SIG-M5 treated with dmso at 0.1 percent for 504 hours (cell line): ENCODE measurements at regions not wholly inside any gene's neighbourhood (a gene's known extent, or its start where the extent isn't known, plus 50 kb on each side); places are given as distances from the start of the nearest gene placed in this dataset.
"Not testable (repeated sequence)": the region's sequence is repeated elsewhere in the genome, so short reads cannot be mapped to it uniquely, and the experiment has no call there.

Experiments used
- DNase-seq: peaks from one replicate; lab custom pipeline; 2025; ENCODE audit not compliant: unreplicated experiment; lab: John Stamatoyannopoulos, UW

- no peak for DNase-seq
Measured at GRCh38 chr1:70554341-70554740, 143.3 kb downstream of the CTH start.

GRCh38 chr1:70556541-70556940 lies 145.5 kb downstream of the CTH start:
- no peak for DNase-seq

- DNase-seq, result no peak
Measured at GRCh38 chr1:70567167-70567566, 156.1 kb downstream of the CTH start.

GRCh38 chr1:70571191-70571590 lies 160.1 kb downstream of the CTH start:
- DNase-seq, result no peak

GRCh38 chr1:70573317-70573843 lies 162.3 kb downstream of the CTH start:
- no peak for DNase-seq

GRCh38 chr1:70581661-70582060 lies 170.6 kb downstream of the CTH start:
- DNase-seq, result no peak

- DNase-seq, result no peak
Measured at GRCh38 chr1:70583522-70583921, 172.5 kb downstream of the CTH start.

- no peak for DNase-seq
Measured at GRCh38 chr1:70586046-70586445, 175.0 kb downstream of the CTH start.

- DNase-seq, result peak; percentile 14
Measured at GRCh38 chr1:70587872-70588366, 176.9 kb downstream of the CTH start.

- DNase-seq, result not testable (repeated sequence)
Measured at GRCh38 chr1:70593551-70593950, 182.5 kb downstream of the CTH start.

- DNase-seq, result no peak
Measured at GRCh38 chr1:70608815-70609214, 197.7 kb downstream of the CTH start.

GRCh38 chr1:70610164-70610563 lies 199.1 kb downstream of the CTH start:
- DNase-seq, result not testable (repeated sequence)

- DNase-seq, result no peak
Measured at GRCh38 chr1:70616946-70617345, 205.9 kb downstream of the CTH start.

- no peak for DNase-seq
Measured at GRCh38 chr1:70617728-70618127, 206.7 kb downstream of the CTH start.

GRCh38 chr1:70627910-70628309 lies 216.8 kb downstream of the CTH start:
- DNase-seq, result no peak

- DNase-seq, result no peak
Measured at GRCh38 chr1:70628973-70629372, 217.9 kb downstream of the CTH start.

GRCh38 chr1:70633004-70633403 lies 221.9 kb downstream of the CTH start:
- DNase-seq, result no peak

- no peak for DNase-seq
Measured at GRCh38 chr1:70635868-70636267, 224.8 kb downstream of the CTH start.

- no peak for DNase-seq
Measured at GRCh38 chr1:70641868-70642267, 230.8 kb downstream of the CTH start.

GRCh38 chr1:70656361-70656760 lies 245.3 kb downstream of the CTH start:
- no peak for DNase-seq

GRCh38 chr1:70659891-70660290 lies 248.8 kb downstream of the CTH start:
- DNase-seq, result no peak

GRCh38 chr1:70666381-70667140 lies 255.5 kb downstream of the CTH start:
- no peak for DNase-seq
